SH-SY5Y (cell line): ENCODE measurements at regions not wholly inside any gene's neighbourhood (a gene's known extent, or its start where the extent isn't known, plus 50 kb on each side); places are given as distances from the start of the nearest gene placed in this dataset.

ENCODE experiments used
- GATA2 ChIP-seq: IDR thresholded peaks from 2 replicates; pipeline ENCODE4 v1.6.1; 2011; ENCODE audit warnings: mild to moderate bottlenecking, low read depth, low read length
- GATA3 ChIP-seq: IDR thresholded peaks from 2 replicates; pipeline ENCODE4 v1.6.1; 2011; ENCODE audit warnings: low read depth, mild to moderate bottlenecking, low read length, moderate library complexity

DNA sequence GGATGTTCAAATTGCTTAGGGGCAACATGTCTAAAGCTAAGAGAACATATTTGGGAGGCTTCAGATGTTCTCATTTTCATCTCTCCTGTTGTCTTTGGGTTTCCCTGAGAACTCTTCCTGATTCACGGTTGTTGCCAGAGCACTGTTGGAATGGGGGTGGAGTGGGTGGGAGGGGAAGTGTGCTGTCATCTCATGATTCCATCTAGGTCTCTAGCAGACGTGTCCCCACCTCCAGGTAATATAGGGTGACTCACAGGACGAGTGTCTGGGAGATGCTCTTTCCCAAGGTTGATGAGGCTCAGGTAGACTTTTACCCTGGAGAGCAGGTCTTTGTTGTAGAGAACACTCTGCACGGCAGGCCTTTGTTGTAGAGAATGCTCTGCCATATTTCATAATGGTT, 636.9 kb downstream of the QKI start:
- TF ChIP-seq GATA3 (no peak), GATA2 (no peak)
